Choroid plexus epithelial cell (primary cell): ENCODE measurements at regions not wholly inside any gene's neighbourhood (a gene's known extent, or its start where the extent isn't known, plus 50 kb on each side); places are given as distances from the start of the nearest gene placed in this dataset.
A peak's percentile ranks its signal among the peaks of the same experiment; 100 is the strongest.
"Not testable (repeated sequence)": the region's sequence is repeated elsewhere in the genome, so short reads cannot be mapped to it uniquely, and the experiment has no call there.

ENCODE experiments used
- DNase-seq: peaks from one replicate; pipeline ENCODE4 v3.0.0-alpha.2; 2010; ENCODE audit warnings: low read depth
- H3K4me3 ChIP-seq: 2 replicates; pipeline ENCODE4 v1.5.1; 2011; ENCODE audit warnings: low read depth, mild to moderate bottlenecking, control low read depth, low read length, moderate library complexity
- CTCF ChIP-seq: conservative IDR thresholded peaks from 2 replicates; pipeline ENCODE4 v1.5.1; 2011; ENCODE audit warnings: low read depth, mild to moderate bottlenecking, control low read depth, inconsistent platforms, low read length, moderate library complexity

DNA sequence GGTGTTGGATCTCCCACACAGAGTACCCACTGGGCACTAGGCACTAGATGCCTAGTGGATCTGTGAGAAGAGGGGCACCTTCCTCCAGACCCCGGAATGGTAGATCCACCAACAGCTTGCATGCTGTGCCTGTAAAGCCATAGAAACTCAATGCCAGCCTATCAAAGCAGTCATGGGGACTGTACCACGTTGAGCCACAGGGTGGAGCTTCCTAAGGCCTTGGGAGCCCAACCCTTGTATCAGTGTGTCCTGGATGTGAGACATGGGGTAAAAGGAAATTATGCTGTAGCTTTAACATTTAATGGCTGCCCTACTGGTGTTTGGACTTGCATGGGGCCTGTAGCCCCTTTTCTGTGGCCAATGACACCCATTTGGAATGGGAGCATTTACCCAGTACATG lies 1024.9 kb downstream of the TMEM121 start:
- no peak for TF ChIP-seq CTCF
- no peak for DNase-seq
- no peak overlapping the region for H3K4me3 ChIP-seq

DNA sequence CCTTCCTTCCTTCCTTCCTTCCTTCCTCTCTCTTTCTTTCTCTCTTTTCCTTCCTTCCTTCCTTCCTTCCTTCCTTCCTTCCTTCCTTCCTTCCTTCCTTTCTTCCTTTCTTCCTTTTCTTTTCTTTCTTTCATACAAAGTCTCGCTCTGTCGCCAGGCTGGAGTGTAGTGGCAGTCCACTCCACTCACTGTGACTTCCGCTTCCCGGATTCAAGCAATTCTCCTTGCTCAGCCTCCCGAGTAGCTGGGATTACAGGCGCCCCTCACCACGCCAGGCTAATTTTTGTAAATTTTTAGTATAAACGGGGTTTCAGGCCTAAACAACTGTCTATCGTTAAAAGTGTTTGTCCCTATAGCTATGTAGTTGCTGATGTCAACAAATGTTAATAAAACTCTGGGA lies 1029.8 kb downstream of the TMEM121 start:
- not testable (repeated sequence) for DNase-seq, H3K4me3 ChIP-seq

DNA sequence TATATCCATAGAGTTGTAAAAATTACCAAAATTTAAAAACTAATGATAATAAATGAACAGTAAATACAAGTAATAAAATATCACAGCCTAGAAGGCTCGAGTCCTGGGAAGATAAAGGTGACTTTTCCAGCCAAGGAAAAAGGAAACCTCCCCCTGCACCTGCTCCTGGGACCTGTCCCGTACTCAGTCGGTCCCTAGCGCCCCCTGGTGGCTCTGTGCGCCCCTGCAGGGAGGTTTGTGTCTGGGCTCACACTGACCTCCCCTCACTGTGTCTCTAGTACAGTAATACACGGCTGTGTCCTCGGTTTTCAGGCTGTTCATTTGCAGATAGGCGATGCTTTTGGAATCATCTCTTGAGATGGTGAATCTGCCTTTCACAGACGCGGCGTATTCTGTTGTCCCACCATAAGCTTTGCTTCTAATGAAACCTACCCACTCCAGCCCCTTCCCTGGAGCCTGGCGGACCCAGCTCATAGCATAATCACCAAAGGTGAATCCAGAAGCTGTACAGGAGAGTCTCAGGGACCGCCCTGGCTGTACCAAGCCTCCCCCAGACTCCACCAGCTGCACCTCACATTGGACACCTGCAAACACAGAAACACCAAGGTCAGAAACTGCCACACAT lies 1030.4 kb downstream of the TMEM121 start:
- no peak for DNase-seq
- H3K4me3 ChIP-seq = no peak overlapping the region
- peak; percentile 27 for TF ChIP-seq CTCF

- DNase-seq = no peak
- no peak for TF ChIP-seq CTCF
- no peak overlapping the region for H3K4me3 ChIP-seq
Observed at GRCh38 chr14:106562451-106562850, 1036.1 kb downstream of the TMEM121 start.

DNA sequence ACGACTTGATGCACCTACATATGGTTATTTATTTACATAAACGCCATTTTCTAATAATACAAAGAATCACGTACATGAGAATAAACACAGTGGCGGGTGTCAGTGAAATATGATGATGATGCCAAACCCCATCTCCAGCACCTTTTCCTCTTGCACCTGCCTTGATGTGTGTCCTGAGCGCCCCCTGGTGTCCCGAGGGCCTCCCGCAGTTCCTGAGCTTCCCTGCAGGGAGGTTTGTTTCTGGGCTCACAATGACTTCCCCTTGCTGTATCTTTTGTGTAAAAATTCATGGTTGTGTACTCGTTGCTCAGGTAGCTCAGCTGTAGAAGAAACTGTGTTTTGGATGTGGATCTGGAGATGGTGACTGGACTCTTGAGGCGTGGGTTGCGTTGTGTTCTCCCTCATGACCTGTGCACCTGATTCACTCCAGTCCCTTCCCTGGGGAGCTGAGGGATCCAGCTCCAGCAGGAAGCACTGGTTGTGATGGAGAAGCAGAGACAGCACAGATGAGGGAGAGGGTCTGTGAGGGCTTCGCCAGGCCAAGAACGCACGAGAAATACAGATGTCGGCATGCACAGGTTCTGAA lies 1037.8 kb downstream of the TMEM121 start:
- H3K4me3 ChIP-seq = no peak overlapping the region
- no peak for DNase-seq
- TF ChIP-seq CTCF = peak; percentile 14

- H3K4me3 ChIP-seq = no peak overlapping the region
- no peak for TF ChIP-seq CTCF
- DNase-seq = no peak
Observed at GRCh38 chr14:106578481-106578880, 1052.1 kb downstream of the TMEM121 start.

- H3K4me3 ChIP-seq = no peak overlapping the region
- TF ChIP-seq CTCF = no peak
- DNase-seq = no peak
Observed at GRCh38 chr14:106579084-106579483, 1052.7 kb downstream of the TMEM121 start.
